IMR-90 (cell line): ENCODE measurements at regions not wholly inside any gene's neighbourhood (a gene's known extent, or its start where the extent isn't known, plus 50 kb on each side); places are given as distances from the start of the nearest gene placed in this dataset.

ENCODE experiments used
- ATAC-seq: fragments of 200-7000 bp; cut with Tn5 transposase; 2 replicates; pipeline ENCODE4 v1.9.1; 2020; ENCODE audit warnings: low read depth, mild to moderate bottlenecking, moderate library complexity
- BruUV-seq: library from RNA; stranded (reverse); fragments of 400-500 nt; replicated peaks from 2 replicates; lab custom pipeline; 2021; lab: Mats Ljungman, UMichigan
- CTCF ChIA-PET: fragments of 300-600 bp; formaldehyde crosslinking; extraction: SDS; loops from one replicate; lab custom pipeline; 2021; ENCODE audit warnings: antibody characterized with exemption; lab: Yijun Ruan, JAX
- POLR2A ChIA-PET: fragments of 300-600 bp; sonication (Branson Sonifier 250); formaldehyde crosslinking; loops from one replicate; lab custom pipeline; 2022; ENCODE audit warnings: antibody characterized with exemption; ENCODE audit not compliant: unreplicated experiment; lab: Charles Lee
- DNase-seq: peaks from one replicate; pipeline ENCODE4 v3.0.0; 2013
- H2AFZ ChIP-seq: replicated peaks from 2 replicates; pipeline ENCODE3; 2013; ENCODE audit warnings: low read length, mild to moderate bottlenecking; ENCODE audit not compliant: poor library complexity
- H2AK5ac ChIP-seq: 2 replicates; pipeline ENCODE4 v1.6.1; 2013; ENCODE audit warnings: low read depth, low read length, inconsistent platforms
- H2AK9ac ChIP-seq: replicated peaks from 2 replicates; pipeline ENCODE3; 2013; ENCODE audit warnings: mild to moderate bottlenecking, low read depth, low read length, moderate library complexity; ENCODE audit not compliant: poor library complexity
- H2BK120ac ChIP-seq: 2 replicates; pipeline ENCODE4 v1.6.1; 2013; ENCODE audit warnings: low read depth, low read length, inconsistent platforms
- H2BK15ac ChIP-seq: 3 replicates; pipeline ENCODE4 v1.6.1; 2013; ENCODE audit warnings: low read depth, low read length, inconsistent platforms
- H2BK20ac ChIP-seq: 2 replicates; pipeline ENCODE4 v1.6.1; 2013; ENCODE audit warnings: low read depth, mild to moderate bottlenecking, inconsistent platforms, low read length, moderate library complexity
- H2BK5ac ChIP-seq: 2 replicates; pipeline ENCODE4 v1.6.1; 2013; ENCODE audit warnings: mild to moderate bottlenecking, low read depth, low read length, inconsistent platforms; ENCODE audit not compliant: poor library complexity, severe bottlenecking
- H3K14ac ChIP-seq: replicated peaks from 2 replicates; pipeline ENCODE4 v1.6.1; 2013; ENCODE audit warnings: low read depth, low read length, inconsistent platforms
- H3K18ac ChIP-seq: 2 replicates; pipeline ENCODE4 v1.6.1; 2013; ENCODE audit warnings: low read depth, low read length, control low read depth
- H3K23ac ChIP-seq: 2 replicates; pipeline ENCODE4 v1.6.1; 2013; ENCODE audit warnings: low read depth, low read length, inconsistent platforms
- H3K27ac ChIP-seq: 2 replicates; pipeline ENCODE4 v1.5.1; 2013; ENCODE audit warnings: mild to moderate bottlenecking, control low read depth, low read length; ENCODE audit not compliant: insufficient read depth
- H3K27me3 ChIP-seq: 2 replicates; pipeline ENCODE4 v1.6.1; 2013; ENCODE audit warnings: low read length; ENCODE audit not compliant: control insufficient read depth, insufficient read depth
- H3K36me3 ChIP-seq: 2 replicates; pipeline ENCODE4 v1.6.1; 2013; ENCODE audit warnings: low read length, mixed read lengths; ENCODE audit not compliant: control insufficient read depth, insufficient read depth
- H3K4ac ChIP-seq: 2 replicates; pipeline ENCODE4 v1.6.1; 2013; ENCODE audit warnings: low read depth, low read length, inconsistent platforms
- H3K4me1 ChIP-seq: 2 replicates; pipeline ENCODE4 v1.6.1; 2013; ENCODE audit warnings: low read length, mixed read lengths; ENCODE audit not compliant: control insufficient read depth, insufficient read depth
- H3K4me2 ChIP-seq: 2 replicates; pipeline ENCODE4 v1.6.1; 2013; ENCODE audit warnings: low read depth, mild to moderate bottlenecking, control low read depth, low read length, moderate library complexity
- H3K4me3 ChIP-seq: 2 replicates; pipeline ENCODE4 v1.5.1; 2013; ENCODE audit warnings: low read depth, mild to moderate bottlenecking, control low read depth, low read length, moderate library complexity; ENCODE audit not compliant: insufficient read depth
- H3K56ac ChIP-seq: 2 replicates; pipeline ENCODE4 v1.6.1; 2013; ENCODE audit warnings: low read length, inconsistent platforms; ENCODE audit not compliant: insufficient read depth; ENCODE audit errors: extremely low read depth
- H3K79me1 ChIP-seq, 2 experiments: 2 replicates each; pipeline ENCODE4 v1.6.1; 2013; ENCODE audit warnings: low read length in 2 of 2, inconsistent platforms in 1 of 2, low read depth in 1 of 2
- H3K9ac ChIP-seq: 2 replicates; pipeline ENCODE4 v1.6.1; 2013; ENCODE audit warnings: low read depth, low read length, control low read depth
- H3K9me1 ChIP-seq: 2 replicates; pipeline ENCODE4 v1.6.1; 2013; ENCODE audit warnings: low read length, inconsistent platforms; ENCODE audit not compliant: insufficient read depth
- H3K9me3 ChIP-seq: 2 replicates; pipeline ENCODE4 v1.6.1; 2013; ENCODE audit warnings: low read length; ENCODE audit not compliant: control insufficient read depth, insufficient read depth
- H4K20me1 ChIP-seq: 2 replicates; pipeline ENCODE4 v1.6.1; 2013; ENCODE audit warnings: low read length, inconsistent platforms; ENCODE audit not compliant: insufficient read depth
- H4K5ac ChIP-seq: 2 replicates; pipeline ENCODE4 v1.6.1; 2013; ENCODE audit warnings: mild to moderate bottlenecking, low read depth, low read length, control low read depth
- H4K8ac ChIP-seq, 2 experiments: 2 replicates each; pipeline ENCODE4 v1.6.1; 2013; ENCODE audit warnings: low read depth in 2 of 2, low read length in 2 of 2, control low read depth in 1 of 2, inconsistent platforms in 1 of 2
- H4K91ac ChIP-seq: 2 replicates; pipeline ENCODE4 v1.6.1; 2013; ENCODE audit warnings: low read depth, low read length, inconsistent platforms; ENCODE audit not compliant: insufficient read depth
- CTCF ChIP-seq: conservative IDR thresholded peaks from 2 replicates; pipeline ENCODE4 v1.5.1; 2012; ENCODE audit warnings: mild to moderate bottlenecking, low read depth, low read length, improper control_type of control experiment
- ELK1 ChIP-seq: fragments of 150-350 bp; IDR thresholded peaks from 2 replicates; pipeline ENCODE4 v1.6.1; 2016; ENCODE audit warnings: low read depth, mild to moderate bottlenecking, low read length, moderate library complexity, borderline replicate concordance
- NFE2L2 ChIP-seq: fragments of 150-350 bp; IDR thresholded peaks from 2 replicates; pipeline ENCODE4 v1.6.1; 2016; ENCODE audit warnings: low read depth, mild to moderate bottlenecking, low read length
- SMC3 ChIP-seq: fragments of 150-350 bp; IDR thresholded peaks from 2 replicates; pipeline ENCODE4 v1.6.1; 2016; ENCODE audit warnings: low read depth, mild to moderate bottlenecking, antibody characterized with exemption, low read length, moderate library complexity
- dilution Hi-C: fragments of 300-500 bp; cut with HindIII; formaldehyde crosslinking; loops from one replicate; pipeline ENCODE4 v1.14.3; 2018; ENCODE audit warnings: low sequenced_read_pairs; ENCODE audit not compliant: unreplicated experiment
- in situ Hi-C: fragments of 300-500 bp; cut with MboI; formaldehyde crosslinking; loops from 3 replicates; pipeline ENCODE4 v1.14.3; 2019; ENCODE audit warnings: low sequenced_read_pairs, inconsistent platforms, mixed read lengths
- intact Hi-C: fragments of 100-400 bp; cut with micrococcal nuclease; formaldehyde crosslinking; loops from 2 replicates; pipeline ENCODE4 v1.10.0; 2022

DNA sequence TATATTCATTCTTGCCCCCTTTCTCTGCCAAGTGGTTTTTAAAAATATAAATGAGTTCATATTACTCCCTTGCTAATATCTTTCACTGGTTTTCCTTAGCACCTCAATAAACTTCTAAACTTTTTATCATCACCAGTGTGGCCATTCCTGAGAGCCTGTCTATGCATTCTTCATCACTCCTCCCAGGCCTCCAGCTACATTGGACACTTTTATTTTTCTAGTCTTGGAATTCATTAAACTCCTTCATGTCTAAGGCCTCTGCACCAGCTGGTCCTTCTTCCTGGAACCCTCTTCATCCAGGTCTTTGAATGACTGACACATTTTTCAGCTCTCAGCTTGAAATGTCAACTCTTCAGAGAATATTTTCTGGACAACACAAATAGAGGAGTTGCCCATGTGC lies 120.4 kb upstream of the P2RY1 start:
- no peak overlapping the region for H2AK9ac ChIP-seq
- in situ Hi-C loops = no loop called here

More for the DNA sequence above, 120.4 kb upstream of the P2RY1 start:
- intact Hi-C loops = no loop called here
- ATAC-seq (no peak), DNase-seq (no peak)
- Histone ChIP-seq H3K18ac (no peak overlapping the region), H3K4me2 (no peak overlapping the region), H3K23ac (no peak overlapping the region), H3K56ac (no peak overlapping the region), H2AFZ (no peak overlapping the region), H3K9me1 (no peaks in the 10 kb centered on the region), H3K4me3 (no peak overlapping the region), H3K14ac (no peak overlapping the region), H2BK120ac (no peak overlapping the region), H3K27ac (no peak overlapping the region), H3K4me1 (no peaks in the 10 kb centered on the region), H2BK15ac (no peak overlapping the region), H2BK5ac (no peak overlapping the region), H3K9ac (no peak overlapping the region), H2AK5ac (no peak overlapping the region), H4K20me1 (no peaks in the 10 kb centered on the region), H3K27me3 (no peaks in the 10 kb centered on the region), H3K4ac (no peak overlapping the region), H3K9me3 (no peaks in the 10 kb centered on the region), H4K8ac (no peak overlapping the region), H2BK20ac (no peak overlapping the region), H3K79me1 (no peaks in the 10 kb centered on the region), H4K5ac (no peak overlapping the region), H4K91ac (no peak overlapping the region), H3K36me3 (no peaks in the 10 kb centered on the region)
- dilution Hi-C loops = no loop called here
- no TSS peak for BruUV-seq
- POLR2A ChIA-PET = no interaction called here
- TF ChIP-seq ELK1 (no peak), CTCF (no peak), NFE2L2 (no peak), SMC3 (no peak)
- CTCF ChIA-PET = no interaction called here
